HepG2 (cell line): ENCODE measurements at regions not wholly inside any gene's neighbourhood (a gene's known extent, or its start where the extent isn't known, plus 50 kb on each side); places are given as distances from the start of the nearest gene placed in this dataset.

Experiments used
- ATAC-seq: fragments of 200-7000 bp; cut with Tn5 transposase; 3 replicates; pipeline ENCODE4 v1.9.1; 2020; ENCODE audit warnings: mild to moderate bottlenecking, moderate library complexity
- BruUV-seq: library from RNA; stranded (reverse); fragments of 400-500 nt; replicated peaks from 2 replicates; lab custom pipeline; 2021; lab: Mats Ljungman, UMichigan
- CTCF ChIA-PET: fragments of 300-600 bp; formaldehyde crosslinking; extraction: SDS; loops from one replicate; lab custom pipeline; 2021; ENCODE audit warnings: low total read pairs, inconsistent platforms, low intra/inter-chr PET ratio; lab: Yijun Ruan, JAX
- POLR2A ChIA-PET: fragments of 350-600 bp; sonication (Branson Sonifier 250); formaldehyde crosslinking; loops from one replicate; lab custom pipeline; 2020; ENCODE audit warnings: antibody characterized with exemption, inconsistent platforms; lab: Yijun Ruan, JAX
- DNase-seq: peaks from one replicate; pipeline ENCODE4 v3.0.0-alpha.2; 2015; ENCODE audit warnings: low spot score
- FAIRE-seq: peaks from 3 replicates; lab custom pipeline; 2011; peaks lifted over from hg19 to GRCh38; lab: Jason Lieb, UNC
- H2AFZ ChIP-seq: one replicate; pipeline ENCODE4 v1.6.1; 2011; ENCODE audit warnings: low read length, inconsistent platforms
- H3K27ac ChIP-seq: fragments of 300-600 bp; 3 replicates; pipeline ENCODE4 v1.8.0; 2011; ENCODE audit warnings: mixed run types, mild to moderate bottlenecking, mixed read lengths, low read length, inconsistent platforms; ENCODE audit not compliant: insufficient read depth; ENCODE audit errors: extremely low read length
- H3K27me3 ChIP-seq, 2 experiments: fragments of 200-600 bp in 1 of 2; 2 replicates in 1 of 2; 3 replicates in 1 of 2; pipeline versions ENCODE4 v1.6.0 to v1.8.0; 2011; ENCODE audit warnings: low read length in 2 of 2, mild to moderate bottlenecking in 2 of 2, moderate library complexity in 2 of 2, inconsistent platforms in 1 of 2; ENCODE audit not compliant: insufficient read depth in 2 of 2, control insufficient read depth in 1 of 2
- H3K36me3 ChIP-seq, 2 experiments: fragments of 200-600 bp in 1 of 2; replicated peaks in 1 of 2; 2 replicates in 1 of 2; 3 replicates in 1 of 2; pipeline versions ENCODE4 v1.5.1 to v1.8.0; 2011; ENCODE audit warnings: low read length in 2 of 2, inconsistent platforms in 1 of 2; ENCODE audit not compliant: insufficient read depth in 2 of 2, control insufficient read depth in 1 of 2
- H3K4me1 ChIP-seq: 2 replicates; pipeline ENCODE4 v1.5.1; 2012; ENCODE audit warnings: low read length, inconsistent platforms; ENCODE audit not compliant: insufficient read depth
- H3K4me2 ChIP-seq: 2 replicates; pipeline ENCODE4 v1.6.0; 2011; ENCODE audit warnings: low read depth, low read length, inconsistent platforms
- H3K4me3 ChIP-seq, 3 experiments: fragments of 200-600 bp in 1 of 3; sonication (generic), shearing (Covaris generic) in 1 of 3; replicated peaks in 1 of 3; 2 replicates each; pipeline ENCODE4 v1.5.1; 2011 to 2016; ENCODE audit warnings: low read length in 3 of 3, inconsistent platforms in 2 of 3, low read depth in 2 of 3, mild to moderate bottlenecking in 2 of 3, control low read depth in 1 of 3, mixed read lengths in 1 of 3; ENCODE audit not compliant: insufficient read depth in 1 of 3
- H3K79me2 ChIP-seq: one replicate; pipeline ENCODE4 v1.6.1; 2011; ENCODE audit warnings: low read length, inconsistent platforms; ENCODE audit not compliant: insufficient read depth
- H3K9ac ChIP-seq: 2 replicates; pipeline ENCODE4 v1.6.0; 2011; ENCODE audit warnings: mild to moderate bottlenecking, low read depth, low read length, inconsistent platforms; ENCODE audit not compliant: insufficient read depth
- H3K9me3 ChIP-seq: 2 replicates; pipeline ENCODE4 v1.5.1; 2012; ENCODE audit warnings: mild to moderate bottlenecking, low read length
- H4K20me1 ChIP-seq: 2 replicates; pipeline ENCODE4 v1.6.0; 2011; ENCODE audit warnings: inconsistent platforms, mild to moderate bottlenecking, low read length, moderate library complexity; ENCODE audit not compliant: insufficient read depth
- CENPBD1 ChIP-seq: sonication (generic); formaldehyde crosslinking; IDR thresholded peaks from 2 replicates; pipeline ENCODE4 v1.8.0; 2022; ENCODE audit warnings: missing genetic modification reagents, low read depth, mild to moderate bottlenecking, borderline replicate concordance
- DNMT3B ChIP-seq: conservative IDR thresholded peaks from 2 replicates; pipeline ENCODE4 v1.6.1; 2016; ENCODE audit warnings: missing biosample characterization, control low read depth
- MIER3 ChIP-seq: IDR thresholded peaks from 2 replicates; pipeline ENCODE4 v1.6.1; 2016; ENCODE audit warnings: missing compliant biosample characterization, borderline replicate concordance
- REL ChIP-seq: sonication (generic); formaldehyde crosslinking; conservative IDR thresholded peaks from 2 replicates; pipeline ENCODE4 v1.8.0; 2022; ENCODE audit warnings: mild to moderate bottlenecking, missing genetic modification reagents, moderate library complexity
- THAP8 ChIP-seq: sonication (generic); formaldehyde crosslinking; IDR thresholded peaks from 2 replicates; pipeline ENCODE4 v1.5.1; 2020; ENCODE audit warnings: missing genetic modification reagents, mild to moderate bottlenecking, borderline replicate concordance
- ZBED4 ChIP-seq: sonication (generic); formaldehyde crosslinking; IDR thresholded peaks from 2 replicates; pipeline ENCODE4 v1.4.0; 2020; ENCODE audit warnings: missing genetic modification reagents, borderline replicate concordance
- ZBTB20 ChIP-seq: sonication (generic); formaldehyde crosslinking; IDR thresholded peaks from 2 replicates; pipeline ENCODE4 v1.8.1; 2023; ENCODE audit warnings: missing genetic modification reagents, low read depth, mild to moderate bottlenecking, borderline replicate concordance
- ZBTB25 ChIP-seq: IDR thresholded peaks from 2 replicates; pipeline ENCODE4 v1.6.1; 2018; ENCODE audit warnings: missing genetic modification reagents
- ZHX1 ChIP-seq: sonication (generic); formaldehyde crosslinking; IDR thresholded peaks from 2 replicates; pipeline ENCODE4 v1.8.1; 2022; ENCODE audit warnings: low read depth, mild to moderate bottlenecking, missing genetic modification reagents
- ZKSCAN1 ChIP-seq: fragments of 150-350 bp; IDR thresholded peaks from 2 replicates; pipeline ENCODE4 v1.6.1; 2014; ENCODE audit warnings: low read length
- ZNF230 ChIP-seq: sonication (generic); formaldehyde crosslinking; IDR thresholded peaks from 2 replicates; pipeline ENCODE4 v1.4.0; 2020; ENCODE audit warnings: mild to moderate bottlenecking, missing genetic modification reagents
- ZNF503 ChIP-seq: sonication (generic); formaldehyde crosslinking; IDR thresholded peaks from 2 replicates; pipeline ENCODE4 v1.4.0; 2020; ENCODE audit warnings: missing genetic modification reagents
- WGBS: methylation state at CpG from one replicate; pipeline ENCODE4 v1.1.6; 2017; ENCODE audit warnings: low lambda C conversion rate; 5-methylcytosine and 5-hydroxymethylcytosine counted together
- in situ Hi-C: cut with HindIII; loops from 2 replicates; pipeline ENCODE4 v1.10.0; 2017; ENCODE audit warnings: low pct_unique_long_range_greater_than_20kb; ENCODE audit not compliant: extremely low pct_ligation_motif_present
- intact Hi-C: fragments of 100-400 bp; cut with micrococcal nuclease; formaldehyde crosslinking; loops from one replicate; pipeline ENCODE4 v1.10.0; 2022; ENCODE audit not compliant: unreplicated experiment

- Histone ChIP-seq H3K4me2 (no peak overlapping the region), H3K9ac (no peak overlapping the region), H3K4me3 (no peak overlapping the region), H4K20me1 (no peaks in the 10 kb centered on the region), H3K4me1 (no peaks in the 10 kb centered on the region), H3K27me3 (peaks cover 0 to 4% of the 10 kb centered on the region in 2 experiments; a peak in 1 of 5 replicates), H3K9me3 (no peaks in the 10 kb centered on the region), H3K27ac (no peak overlapping the region), H3K36me3 (no peaks in the 10 kb centered on the region), H3K79me2 (no peaks in the 10 kb centered on the region), H2AFZ (no peak overlapping the region)
- CTCF ChIA-PET = no interaction called here
- BruUV-seq = no TSS peak
- intact Hi-C loops (no loop called here), in situ Hi-C loops (no loop called here)
- TF ChIP-seq REL = no peak
- no peak for TF ChIP-seq ZBTB20
- no peak for TF ChIP-seq ZNF503
- no peak for TF ChIP-seq ZKSCAN1
- TF ChIP-seq ZNF230 (CRISPR knock-in tag) = no peak
- TF ChIP-seq CENPBD1 (CRISPR knock-in tag) = no peak
- no peak for TF ChIP-seq DNMT3B (CRISPR knock-in tag)
- TF ChIP-seq ZBED4 (CRISPR knock-in tag) = no peak
- TF ChIP-seq ZBTB25 (CRISPR knock-in tag) = no peak
- no peak for TF ChIP-seq THAP8 (CRISPR knock-in tag)
- TF ChIP-seq MIER3 = no peak
- TF ChIP-seq ZHX1 (CRISPR knock-in tag) = no peak
- POLR2A ChIA-PET = no interaction called here
- DNase-seq = no peak
- 14% methylated on average over 1 of the region's 1 CpG for WGBS
- ATAC-seq = no peak
- FAIRE-seq = no peak
Observed at GRCh38 chr3:66744521-66744920, 243.7 kb upstream of the LRIG1 start.
